HG03280 (cell line): ENCODE measurements at regions not wholly inside any gene's neighbourhood (a gene's known extent, or its start where the extent isn't known, plus 50 kb on each side); places are given as distances from the start of the nearest gene placed in this dataset.

ENCODE experiments used
- ATAC-seq: cut with Tn5 transposase; IDR thresholded peaks from one replicate; pipeline ENCODE4 v1.9.1; 2021; ENCODE audit warnings: mild to moderate bottlenecking, moderate library complexity; ENCODE audit not compliant: unreplicated experiment

GRCh38 chr13:73691891-73692290, 442.3 kb downstream of the KLF12 start:
- ATAC-seq = no peak

GRCh38 chr13:73687929-73688328, 446.3 kb downstream of the KLF12 start:
- no peak for ATAC-seq

- ATAC-seq = no peak
Observed at GRCh38 chr13:73687087-73687486, 447.1 kb downstream of the KLF12 start.

- no peak for ATAC-seq
Observed at GRCh38 chr13:73684750-73685149, 449.5 kb downstream of the KLF12 start.

GRCh38 chr13:73684286-73684685, 449.9 kb downstream of the KLF12 start:
- no peak for ATAC-seq

- ATAC-seq = no peak
Observed at GRCh38 chr13:73683746-73684145, 450.5 kb downstream of the KLF12 start.

- ATAC-seq = no peak
Observed at GRCh38 chr13:73681779-73682178, 452.4 kb downstream of the KLF12 start.

- no peak for ATAC-seq
Observed at GRCh38 chr13:73681015-73681414, 453.2 kb downstream of the KLF12 start.

GRCh38 chr13:73677048-73677601, 457.1 kb downstream of the KLF12 start:
- ATAC-seq = no peak

- ATAC-seq = no peak
Observed at GRCh38 chr13:73676550-73677047, 457.6 kb downstream of the KLF12 start.

- ATAC-seq = no peak
Observed at GRCh38 chr13:73675821-73676220, 458.4 kb downstream of the KLF12 start.

GRCh38 chr13:73674570-73674969, 459.6 kb downstream of the KLF12 start:
- ATAC-seq = no peak

GRCh38 chr13:73673931-73674330, 460.3 kb downstream of the KLF12 start:
- no peak for ATAC-seq

GRCh38 chr13:73672492-73672891, 461.7 kb downstream of the KLF12 start:
- ATAC-seq = no peak

GRCh38 chr13:73671732-73672131, 462.5 kb downstream of the KLF12 start:
- ATAC-seq = no peak

- no peak for ATAC-seq
Observed at GRCh38 chr13:73671011-73671410, 463.2 kb downstream of the KLF12 start.

GRCh38 chr13:73667756-73668155, 466.4 kb downstream of the KLF12 start:
- no peak for ATAC-seq

GRCh38 chr13:73665261-73665660, 468.9 kb downstream of the KLF12 start:
- ATAC-seq = no peak

- no peak for ATAC-seq
Observed at GRCh38 chr13:73664851-73665250, 469.4 kb downstream of the KLF12 start.

GRCh38 chr13:73662833-73663232, 471.4 kb downstream of the KLF12 start:
- ATAC-seq = no peak

- no peak for ATAC-seq
Observed at GRCh38 chr13:73661687-73662425, 472.3 kb downstream of the KLF12 start.

GRCh38 chr13:73661066-73661465, 473.1 kb downstream of the KLF12 start:
- ATAC-seq = no peak

GRCh38 chr13:73658639-73659038, 475.6 kb downstream of the KLF12 start:
- ATAC-seq = no peak
